HEK293 (cell line): ENCODE measurements at regions not wholly inside any gene's neighbourhood (a gene's known extent, or its start where the extent isn't known, plus 50 kb on each side); places are given as distances from the start of the nearest gene placed in this dataset.

Source experiments
- CTCF ChIA-PET: fragments of 350-600 bp; formaldehyde crosslinking; extraction: SDS; loops from one replicate; lab custom pipeline; 2021; ENCODE audit warnings: antibody characterized with exemption; lab: Yijun Ruan, JAX
- POLR2A ChIA-PET: fragments of 300-600 bp; formaldehyde crosslinking; extraction: SDS; loops from one replicate; lab custom pipeline; 2020; ENCODE audit warnings: antibody characterized with exemption, inconsistent platforms; lab: Yijun Ruan, JAX
- H3K27ac ChIP-seq: fragments of 200-500 bp; sonication (Bioruptor generic); 2 replicates; pipeline ENCODE4 v1.5.1; 2014; ENCODE audit warnings: low read depth, low read length, control low read depth, inconsistent platforms; ENCODE audit errors: extremely low read depth
- H3K36me3 ChIP-seq, 2 experiments: fragments of 200-500 bp in 1 of 2; sonication (Bioruptor generic) in 1 of 2; 1 replicate in 1 of 2; 2 replicates in 1 of 2; pipeline ENCODE4 v1.5.1; 2014 to 2017; ENCODE audit warnings: inconsistent platforms in 2 of 2, low read length in 2 of 2; ENCODE audit not compliant: control insufficient read depth in 2 of 2, insufficient read depth in 1 of 2
- H3K4me1 ChIP-seq: fragments of 200-500 bp; sonication (Bioruptor generic); 2 replicates; pipeline ENCODE4 v1.5.1; 2014; ENCODE audit warnings: mild to moderate bottlenecking, low read length, inconsistent platforms; ENCODE audit not compliant: control insufficient read depth, insufficient read depth
- H3K4me3 ChIP-seq: 2 replicates; pipeline ENCODE4 v1.5.1; 2011; ENCODE audit warnings: low read depth, mild to moderate bottlenecking, control low read depth, low read length, moderate library complexity
- H3K9me3 ChIP-seq: fragments of 200-500 bp; sonication (Bioruptor generic); 2 replicates; pipeline ENCODE4 v1.5.1; 2014; ENCODE audit warnings: low read depth, low read length, inconsistent platforms; ENCODE audit not compliant: control insufficient read depth, insufficient read depth
- GLIS2 ChIP-seq: fragments of 450-650 bp; formaldehyde crosslinking; IDR thresholded peaks from 2 replicates; pipeline ENCODE4 v1.5.1; 2016; ENCODE audit warnings: missing biosample characterization, missing genetic modification characterization
- KLF10 ChIP-seq: fragments of 450-650 bp; IDR thresholded peaks from 2 replicates; pipeline ENCODE4 v1.5.1; 2018; ENCODE audit warnings: missing biosample characterization, mild to moderate bottlenecking, missing genetic modification characterization
- MYNN ChIP-seq: fragments of 450-650 bp; formaldehyde crosslinking; IDR thresholded peaks from 2 replicates; pipeline ENCODE4 v1.5.1; 2016; ENCODE audit warnings: missing biosample characterization, missing genetic modification characterization, borderline replicate concordance
- OSR2 ChIP-seq: fragments of 450-650 bp; formaldehyde crosslinking; IDR thresholded peaks from 2 replicates; pipeline ENCODE4 v1.5.1; 2016; ENCODE audit warnings: missing biosample characterization, missing genetic modification characterization
- ZEB2 ChIP-seq: fragments of 450-650 bp; formaldehyde crosslinking; IDR thresholded peaks from 2 replicates; pipeline ENCODE4 v1.5.1; 2016; ENCODE audit warnings: missing biosample characterization, missing genetic modification characterization
- ZNF140 ChIP-seq: fragments of 450-650 bp; formaldehyde crosslinking; IDR thresholded peaks from 2 replicates; pipeline ENCODE4 v1.5.1; 2016; ENCODE audit warnings: missing biosample characterization, missing genetic modification characterization
- ZNF184 ChIP-seq: fragments of 450-650 bp; IDR thresholded peaks from 2 replicates; pipeline ENCODE4 v1.5.1; 2018; ENCODE audit warnings: missing biosample characterization, mild to moderate bottlenecking, missing genetic modification characterization
- ZNF394 ChIP-seq: fragments of 450-650 bp; formaldehyde crosslinking; IDR thresholded peaks from 2 replicates; pipeline ENCODE4 v1.5.1; 2016; ENCODE audit warnings: missing biosample characterization, missing genetic modification characterization, mild to moderate bottlenecking, moderate library complexity, borderline replicate concordance
- ZNF426 ChIP-seq: fragments of 450-650 bp; formaldehyde crosslinking; IDR thresholded peaks from 2 replicates; pipeline ENCODE4 v1.5.1; 2017; ENCODE audit warnings: missing biosample characterization, missing genetic modification characterization, mild to moderate bottlenecking, inconsistent platforms, moderate library complexity
- ZNF529 ChIP-seq: fragments of 450-650 bp; formaldehyde crosslinking; IDR thresholded peaks from 2 replicates; pipeline ENCODE4 v1.5.1; 2017; ENCODE audit warnings: missing genetic modification characterization, missing biosample characterization; ENCODE audit not compliant: insufficient replicate concordance
- ZNF549 ChIP-seq: fragments of 450-650 bp; IDR thresholded peaks from 2 replicates; pipeline ENCODE4 v1.5.1; 2018; ENCODE audit warnings: missing biosample characterization, missing genetic modification characterization, mild to moderate bottlenecking, inconsistent platforms, moderate library complexity
- ZNF658 ChIP-seq: fragments of 450-650 bp; formaldehyde crosslinking; IDR thresholded peaks from 2 replicates; pipeline ENCODE4; 2016; ENCODE audit warnings: missing biosample characterization, missing genetic modification characterization
- ZNF660 ChIP-seq: fragments of 450-650 bp; IDR thresholded peaks from 2 replicates; pipeline ENCODE4 v1.5.1; 2018; ENCODE audit warnings: missing biosample characterization, mild to moderate bottlenecking, missing genetic modification characterization
- ZNF76 ChIP-seq: fragments of 450-650 bp; formaldehyde crosslinking; IDR thresholded peaks from 2 replicates; pipeline ENCODE4; 2016; ENCODE audit warnings: low read depth, missing biosample characterization, missing genetic modification characterization, borderline replicate concordance
- ZNF768 ChIP-seq: fragments of 450-650 bp; formaldehyde crosslinking; IDR thresholded peaks from 2 replicates; pipeline ENCODE4 v1.5.1; 2018; ENCODE audit warnings: missing biosample characterization, mild to moderate bottlenecking, missing genetic modification characterization
- ZNF777 ChIP-seq: fragments of 450-650 bp; formaldehyde crosslinking; IDR thresholded peaks from 2 replicates; pipeline ENCODE4 v1.5.1; 2017; ENCODE audit warnings: missing biosample characterization, missing genetic modification characterization, borderline replicate concordance
- ZSCAN23 ChIP-seq: fragments of 450-650 bp; formaldehyde crosslinking; IDR thresholded peaks from 2 replicates; pipeline ENCODE4 v1.5.1; 2016; ENCODE audit warnings: missing biosample characterization, missing genetic modification characterization
- TF ChIP-seq, protein P1 (sequence below): fragments of 450-650 bp; formaldehyde crosslinking; IDR thresholded peaks from 2 replicates; pipeline ENCODE4 v1.5.1; 2016; ENCODE audit warnings: missing biosample characterization, missing genetic modification characterization
- TF ChIP-seq, protein P2 (sequence below): fragments of 450-650 bp; formaldehyde crosslinking; conservative IDR thresholded peaks from 2 replicates; pipeline ENCODE4 v1.5.1; 2016; ENCODE audit warnings: low read depth, missing biosample characterization, missing genetic modification characterization
- TF ChIP-seq, protein P3 (sequence below): fragments of 450-650 bp; formaldehyde crosslinking; IDR thresholded peaks from 2 replicates; pipeline ENCODE4 v1.5.1; 2016; ENCODE audit warnings: missing biosample characterization, missing genetic modification characterization

DNA sequence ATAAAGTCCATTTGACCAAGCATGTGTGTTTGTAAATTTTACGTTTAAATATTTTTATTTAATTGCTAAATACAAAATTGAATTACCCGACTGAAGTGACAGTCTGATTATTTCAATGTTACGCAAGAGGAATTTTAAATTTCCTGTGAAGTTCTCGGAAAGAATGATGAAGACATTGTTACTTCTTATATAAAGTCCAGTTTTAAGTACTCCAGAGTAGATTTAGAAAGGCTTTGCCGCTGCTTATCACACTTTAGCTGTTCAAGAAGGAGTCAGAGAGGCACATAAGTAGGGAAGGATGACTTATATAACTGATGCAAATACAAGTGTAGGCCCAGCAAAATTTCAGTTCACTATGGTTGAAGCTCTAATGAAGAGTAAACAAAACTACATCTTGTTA lies 265.1 kb upstream of the CITED2 start:
- Histone ChIP-seq H3K4me3 (no peak overlapping the region), H3K4me1 (no peaks in the 10 kb centered on the region), H3K36me3 (no peaks in the 10 kb centered on the region), H3K27ac (no peak overlapping the region), H3K9me3 (no peaks in the 10 kb centered on the region)
- TF ChIP-seq ZNF529 = no peak
- TF ChIP-seq ZNF140 (tag by site-specific recombination) = no peak
- no peak for TF ChIP-seq ZNF768 (tag by site-specific recombination)
- TF ChIP-seq ZEB2 = no peak
- no peak for TF ChIP-seq MYNN (tag by site-specific recombination)
- no peak for TF ChIP-seq ZNF394
- TF ChIP-seq ZSCAN23 (tag by site-specific recombination) = no peak
- TF ChIP-seq, protein P1, sequence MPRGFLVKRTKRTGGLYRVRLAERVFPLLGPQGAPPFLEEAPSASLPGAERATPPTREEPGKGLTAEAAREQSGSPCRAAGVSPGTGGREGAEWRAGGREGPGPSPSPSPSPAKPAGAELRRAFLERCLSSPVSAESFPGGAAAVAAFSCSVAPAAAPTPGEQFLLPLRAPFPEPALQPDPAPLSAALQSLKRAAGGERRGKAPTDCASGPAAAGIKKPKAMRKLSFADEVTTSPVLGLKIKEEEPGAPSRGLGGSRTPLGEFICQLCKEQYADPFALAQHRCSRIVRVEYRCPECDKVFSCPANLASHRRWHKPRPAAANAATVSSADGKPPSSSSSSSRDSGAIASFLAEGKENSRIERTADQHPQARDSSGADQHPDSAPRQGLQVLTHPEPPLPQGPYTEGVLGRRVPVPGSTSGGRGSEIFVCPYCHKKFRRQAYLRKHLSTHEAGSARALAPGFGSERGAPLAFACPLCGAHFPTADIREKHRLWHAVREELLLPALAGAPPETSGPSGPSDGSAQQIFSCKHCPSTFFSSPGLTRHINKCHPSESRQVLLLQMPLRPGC = no peak
- TF ChIP-seq ZNF660 (tag by site-specific recombination) = no peak
- no peak for TF ChIP-seq KLF10 (tag by site-specific recombination)
- TF ChIP-seq ZNF426 (tag by site-specific recombination) = no peak
- CTCF ChIA-PET = no interaction called here
- POLR2A ChIA-PET = no interaction called here

DNA sequence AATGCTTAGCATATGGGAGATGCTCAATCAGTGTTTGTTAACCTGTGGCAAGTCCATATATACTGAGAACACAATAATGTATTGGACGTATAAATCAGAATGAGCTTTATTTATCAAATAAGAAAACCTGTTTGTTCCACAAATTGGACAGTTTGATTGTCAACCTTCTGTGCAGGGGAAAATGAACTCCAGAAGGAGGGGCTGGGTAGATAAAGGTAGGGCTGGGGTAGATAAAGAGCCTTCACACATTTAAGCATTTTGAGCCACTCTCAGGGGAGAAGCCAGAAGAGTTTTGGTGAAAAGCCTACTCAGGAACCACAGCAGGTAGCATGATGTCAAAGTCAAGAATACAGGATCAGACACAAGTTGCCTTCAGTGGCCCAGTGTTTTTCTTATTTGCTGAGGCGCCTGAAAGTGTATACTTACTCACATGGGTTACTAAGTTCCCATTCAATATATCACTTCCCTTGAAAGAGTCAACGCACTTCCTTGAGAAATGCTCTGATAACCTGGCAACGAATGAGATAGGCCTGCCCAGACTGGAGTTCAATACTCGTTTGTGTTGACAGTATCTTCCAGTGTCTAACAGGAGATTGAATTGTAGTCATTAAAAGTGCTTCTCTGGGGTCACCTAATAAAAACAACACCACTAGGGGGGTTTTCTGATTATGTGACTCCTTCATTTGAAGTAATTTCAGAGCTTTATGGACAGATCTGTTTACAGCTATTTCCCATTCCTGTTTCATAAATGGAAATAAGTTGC lies 263.9 kb upstream of the CITED2 start:
- ChIA-PET POLR2A (no interaction called here), CTCF (no interaction called here)
- Histone ChIP-seq H3K9me3 (no peaks in the 10 kb centered on the region), H3K36me3 (no peaks in the 10 kb centered on the region), H3K4me1 (no peaks in the 10 kb centered on the region), H3K27ac (no peak overlapping the region), H3K4me3 (no peak overlapping the region)
- TF ChIP-seq GLIS2 (tag by site-specific recombination) (no peak), OSR2 (no peak), ZNF777 (tag by site-specific recombination) (no peak), ZNF549 (tag by site-specific recombination) (no peak)
- TF ChIP-seq, protein P2, sequence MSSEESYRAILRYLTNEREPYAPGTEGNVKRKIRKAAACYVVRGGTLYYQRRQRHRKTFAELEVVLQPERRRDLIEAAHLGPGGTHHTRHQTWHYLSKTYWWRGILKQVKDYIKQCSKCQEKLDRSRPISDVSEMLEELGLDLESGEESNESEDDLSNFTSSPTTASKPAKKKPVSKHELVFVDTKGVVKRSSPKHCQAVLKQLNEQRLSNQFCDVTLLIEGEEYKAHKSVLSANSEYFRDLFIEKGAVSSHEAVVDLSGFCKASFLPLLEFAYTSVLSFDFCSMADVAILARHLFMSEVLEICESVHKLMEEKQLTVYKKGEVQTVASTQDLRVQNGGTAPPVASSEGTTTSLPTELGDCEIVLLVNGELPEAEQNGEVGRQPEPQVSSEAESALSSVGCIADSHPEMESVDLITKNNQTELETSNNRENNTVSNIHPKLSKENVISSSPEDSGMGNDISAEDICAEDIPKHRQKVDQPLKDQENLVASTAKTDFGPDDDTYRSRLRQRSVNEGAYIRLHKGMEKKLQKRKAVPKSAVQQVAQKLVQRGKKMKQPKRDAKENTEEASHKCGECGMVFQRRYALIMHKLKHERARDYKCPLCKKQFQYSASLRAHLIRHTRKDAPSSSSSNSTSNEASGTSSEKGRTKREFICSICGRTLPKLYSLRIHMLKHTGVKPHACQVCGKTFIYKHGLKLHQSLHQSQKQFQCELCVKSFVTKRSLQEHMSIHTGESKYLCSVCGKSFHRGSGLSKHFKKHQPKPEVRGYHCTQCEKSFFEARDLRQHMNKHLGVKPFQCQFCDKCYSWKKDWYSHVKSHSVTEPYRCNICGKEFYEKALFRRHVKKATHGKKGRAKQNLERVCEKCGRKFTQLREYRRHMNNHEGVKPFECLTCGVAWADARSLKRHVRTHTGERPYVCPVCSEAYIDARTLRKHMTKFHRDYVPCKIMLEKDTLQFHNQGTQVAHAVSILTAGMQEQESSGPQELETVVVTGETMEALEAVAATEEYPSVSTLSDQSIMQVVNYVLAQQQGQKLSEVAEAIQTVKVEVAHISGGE (tag by site-specific recombination) = no peak

DNA sequence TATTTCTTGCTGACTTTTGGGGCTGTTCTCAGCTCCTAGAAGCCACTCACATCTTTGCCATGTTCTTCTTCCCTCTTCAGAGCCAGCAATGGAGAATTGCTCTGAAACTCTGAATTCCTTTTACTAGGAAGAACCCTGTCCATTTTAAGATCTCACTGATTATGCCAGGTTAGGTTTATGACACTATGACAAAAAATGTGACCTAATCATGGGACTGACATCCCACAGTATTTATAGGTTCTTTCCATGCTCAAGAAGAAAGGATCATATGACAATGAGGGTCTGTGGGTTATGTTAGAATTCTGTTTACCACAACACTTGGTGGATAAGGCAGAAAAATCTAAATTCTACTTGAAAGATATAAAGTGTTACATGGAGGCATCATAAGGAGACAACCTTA lies 263.3 kb upstream of the CITED2 start:
- ChIA-PET CTCF (no interaction called here), POLR2A (interaction anchor here (1.1 kb wide), 1 partner anchor 263 kb away, joined by 3 read pairs; the partner anchor contains the start of gene CITED2)
- Histone ChIP-seq H3K27ac (no peak overlapping the region), H3K4me1 (no peaks in the 10 kb centered on the region), H3K4me3 (no peak overlapping the region), H3K36me3 (no peaks in the 10 kb centered on the region), H3K9me3 (no peaks in the 10 kb centered on the region)
- no peak for TF ChIP-seq ZNF76
- TF ChIP-seq, protein P3, sequence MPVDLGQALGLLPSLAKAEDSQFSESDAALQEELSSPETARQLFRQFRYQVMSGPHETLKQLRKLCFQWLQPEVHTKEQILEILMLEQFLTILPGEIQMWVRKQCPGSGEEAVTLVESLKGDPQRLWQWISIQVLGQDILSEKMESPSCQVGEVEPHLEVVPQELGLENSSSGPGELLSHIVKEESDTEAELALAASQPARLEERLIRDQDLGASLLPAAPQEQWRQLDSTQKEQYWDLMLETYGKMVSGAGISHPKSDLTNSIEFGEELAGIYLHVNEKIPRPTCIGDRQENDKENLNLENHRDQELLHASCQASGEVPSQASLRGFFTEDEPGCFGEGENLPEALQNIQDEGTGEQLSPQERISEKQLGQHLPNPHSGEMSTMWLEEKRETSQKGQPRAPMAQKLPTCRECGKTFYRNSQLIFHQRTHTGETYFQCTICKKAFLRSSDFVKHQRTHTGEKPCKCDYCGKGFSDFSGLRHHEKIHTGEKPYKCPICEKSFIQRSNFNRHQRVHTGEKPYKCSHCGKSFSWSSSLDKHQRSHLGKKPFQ (tag by site-specific recombination) = no peak
- no peak for TF ChIP-seq ZNF184 (tag by site-specific recombination)
- TF ChIP-seq, protein P2 (tag by site-specific recombination) = no peak
- TF ChIP-seq ZNF658 (tag by site-specific recombination) = no peak
